GM18505 (cell line): ENCODE measurements at regions not wholly inside any gene's neighbourhood (a gene's known extent, or its start where the extent isn't known, plus 50 kb on each side); places are given as distances from the start of the nearest gene placed in this dataset.
"Not testable (repeated sequence)": the region's sequence is repeated elsewhere in the genome, so short reads cannot be mapped to it uniquely, and the experiment has no call there.

Experiments
- ATAC-seq: cut with Tn5 transposase; IDR thresholded peaks from one replicate; pipeline ENCODE4 v1.9.1; 2021; ENCODE audit not compliant: unreplicated experiment
- POLR2A ChIP-seq: IDR thresholded peaks from 4 replicates; pipeline ENCODE4 v1.6.1; 2011; ENCODE audit warnings: borderline replicate concordance; ENCODE audit not compliant: insufficient read depth, insufficient read length; ENCODE audit errors: extremely low read depth

DNA sequence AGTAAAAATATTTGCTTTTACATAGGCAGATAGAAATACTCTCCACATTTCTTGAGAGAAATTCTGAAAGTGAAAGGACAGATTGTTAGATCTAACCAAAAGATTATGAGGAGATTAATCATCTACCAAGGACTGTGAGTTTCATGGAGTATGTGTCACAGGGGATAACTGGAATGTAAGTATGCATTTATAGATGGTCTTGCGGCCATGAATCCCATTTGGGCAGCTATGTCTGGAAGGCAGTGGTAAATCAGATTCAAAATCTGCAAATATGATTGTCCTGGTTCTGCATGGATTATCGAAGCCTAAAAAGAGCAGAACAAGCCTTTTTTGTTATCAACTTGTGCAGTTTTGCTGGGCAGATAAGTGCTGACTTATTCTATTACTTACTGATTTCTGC lies 293.8 kb downstream of the RFPL4B start:
- no peak for TF ChIP-seq POLR2A
- ATAC-seq: no peak

- no peak for TF ChIP-seq POLR2A
- no peak for ATAC-seq
Measured at GRCh38 chr6:112649853-112650252, 302.7 kb downstream of the RFPL4B start.

DNA sequence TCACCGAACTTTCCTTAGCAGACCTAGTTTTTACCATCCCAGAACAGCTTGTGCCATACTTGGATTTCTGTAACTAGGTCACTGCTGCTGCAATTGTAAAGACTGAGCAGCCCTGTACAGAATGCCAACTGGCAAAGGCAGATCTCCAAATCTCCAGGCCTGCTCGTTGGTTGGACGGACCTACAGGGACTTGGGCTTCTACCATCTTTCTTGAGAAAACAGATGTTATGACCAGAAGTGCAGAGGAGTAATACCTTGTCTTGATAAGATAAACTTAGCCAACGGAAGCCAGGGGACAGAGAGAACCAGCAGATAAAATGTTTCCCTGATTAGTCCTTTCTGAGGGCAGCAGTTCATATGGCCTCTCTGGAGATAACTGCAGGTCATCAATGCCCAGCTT lies 304.1 kb downstream of the RFPL4B start:
- no peak for ATAC-seq
- no peak for TF ChIP-seq POLR2A

- no peak for TF ChIP-seq POLR2A
- no peak for ATAC-seq
Measured at GRCh38 chr6:112659912-112660311, 312.8 kb downstream of the RFPL4B start.

GRCh38 chr6:112660626-112661025 lies 313.5 kb downstream of the RFPL4B start:
- no peak for ATAC-seq
- no peak for TF ChIP-seq POLR2A

GRCh38 chr6:112663698-112664097 lies 316.6 kb downstream of the RFPL4B start:
- TF ChIP-seq POLR2A: no peak
- ATAC-seq: no peak

DNA sequence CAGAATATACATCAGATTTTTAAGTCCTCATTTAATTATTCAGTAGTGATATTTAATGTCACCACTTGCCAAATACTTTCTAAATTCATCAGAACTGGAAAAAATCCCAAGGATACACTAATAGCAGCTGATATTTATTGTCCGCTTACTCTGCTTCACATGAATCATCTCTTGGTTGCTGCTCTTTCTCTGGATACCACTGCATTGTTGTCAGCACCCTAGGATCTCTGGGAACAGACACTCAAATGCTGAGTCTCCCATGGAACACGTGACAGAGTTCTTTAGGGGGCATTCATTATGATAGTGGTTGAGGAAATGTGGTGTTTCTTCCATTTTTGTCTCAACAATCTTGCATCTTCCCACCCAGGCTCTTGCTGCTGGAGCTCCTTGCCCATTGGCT lies 318.0 kb downstream of the RFPL4B start:
- no peak for ATAC-seq
- no peak for TF ChIP-seq POLR2A

DNA sequence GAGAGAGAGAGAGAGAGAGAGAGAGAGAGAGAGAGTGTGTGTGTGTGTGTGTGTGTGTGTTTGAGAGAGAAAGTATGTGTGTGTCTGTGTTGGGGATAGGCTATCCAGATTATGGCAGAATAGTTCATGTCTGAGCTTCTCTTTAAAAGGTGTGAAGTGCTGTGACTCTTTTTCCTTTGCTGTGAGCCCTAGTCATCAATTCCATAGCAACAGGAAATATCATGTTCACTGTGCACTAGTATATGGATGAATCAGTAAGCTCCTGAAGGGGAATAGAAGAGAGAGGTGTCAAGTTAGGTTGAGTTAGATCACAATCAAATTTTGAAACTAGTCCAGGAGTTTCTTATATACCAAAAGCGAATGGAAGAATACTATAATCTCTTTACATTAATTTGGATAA lies 318.7 kb downstream of the RFPL4B start:
- TF ChIP-seq POLR2A: no peak
- ATAC-seq: no peak

- no peak for TF ChIP-seq POLR2A
- ATAC-seq: no peak
Measured at GRCh38 chr6:112667427-112667826, 320.3 kb downstream of the RFPL4B start.

GRCh38 chr6:112680091-112680490 lies 333.0 kb downstream of the RFPL4B start:
- no peak for TF ChIP-seq POLR2A

GRCh38 chr6:112682071-112682470 lies 334.9 kb downstream of the RFPL4B start:
- no peak for ATAC-seq

More at GRCh38 chr6:112680091-112680490, 333.0 kb downstream of the RFPL4B start:
- no peak for ATAC-seq

GRCh38 chr6:112683106-112683505 lies 336.0 kb downstream of the RFPL4B start:
- no peak for ATAC-seq

More at GRCh38 chr6:112682071-112682470, 334.9 kb downstream of the RFPL4B start:
- TF ChIP-seq POLR2A: no peak

DNA sequence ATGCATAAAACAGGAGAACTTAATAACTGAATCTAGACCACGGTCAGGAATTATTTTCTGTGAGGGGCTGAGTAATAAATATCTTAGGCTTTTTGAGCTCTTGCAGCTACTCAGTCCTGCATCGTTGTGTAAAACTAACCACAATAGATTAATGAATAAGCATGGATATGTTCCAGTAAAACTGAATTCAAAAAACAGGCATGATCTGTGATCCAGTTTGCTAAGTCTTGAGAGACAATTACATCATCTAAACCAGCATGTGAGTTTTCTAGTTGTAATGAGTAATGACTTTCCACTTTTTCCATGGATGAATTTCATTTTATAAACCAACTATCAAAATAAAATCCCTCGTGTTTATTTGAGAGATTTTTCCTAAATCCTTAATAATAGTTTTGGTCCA lies 336.8 kb downstream of the RFPL4B start:
- no peak for ATAC-seq
- TF ChIP-seq POLR2A: no peak

More at GRCh38 chr6:112683106-112683505, 336.0 kb downstream of the RFPL4B start:
- no peak for TF ChIP-seq POLR2A

DNA sequence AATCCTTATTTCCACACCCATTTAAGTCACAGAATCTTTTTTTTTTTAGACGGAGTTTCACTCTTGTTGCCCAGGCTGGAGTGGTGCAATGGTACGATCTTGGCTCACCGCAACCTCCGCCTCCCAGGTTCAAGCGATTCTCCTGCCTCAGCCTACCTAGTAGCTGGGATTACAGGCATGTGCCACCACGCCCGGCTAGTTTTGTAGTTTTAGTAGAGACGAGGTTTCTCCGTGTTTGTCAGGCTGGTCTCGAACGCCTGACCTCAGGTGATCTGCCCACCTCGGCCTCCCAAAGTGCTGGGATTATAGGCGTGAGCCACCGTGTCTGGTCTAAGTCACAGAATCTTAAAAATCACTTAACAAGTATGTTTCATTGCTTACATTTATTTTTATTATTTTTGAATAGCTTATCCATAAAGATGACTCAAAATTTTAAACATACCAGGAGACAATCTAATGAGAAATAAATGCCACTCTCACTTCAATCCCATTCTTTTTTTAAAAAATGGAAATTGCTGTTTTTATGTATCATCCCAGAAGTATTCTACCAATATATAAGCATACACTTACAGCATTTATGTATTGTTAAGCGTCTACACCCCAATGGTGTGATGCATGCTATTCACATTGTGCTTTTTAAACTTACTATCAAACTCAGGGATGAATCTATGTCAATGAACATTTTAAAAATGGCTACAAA lies 338.5 kb downstream of the RFPL4B start:
- ATAC-seq: not testable (repeated sequence)

- not testable (repeated sequence) for ATAC-seq
Measured at GRCh38 chr6:112688487-112689165, 341.5 kb downstream of the RFPL4B start.

GRCh38 chr6:112689183-112689858 lies 342.2 kb downstream of the RFPL4B start:
- ATAC-seq: not testable (repeated sequence)
